Stimulated activated naive CD4-positive, alpha-beta T cell treated with Interleukin-2 at 50 U/mL for 16 hours (primary cell): ENCODE measurements at regions not wholly inside any gene's neighbourhood (a gene's known extent, or its start where the extent isn't known, plus 50 kb on each side); places are given as distances from the start of the nearest gene placed in this dataset.

Experiments
- DNase-seq: peaks from one replicate; lab custom pipeline; 2025; lab: John Stamatoyannopoulos, UW

- no peak for DNase-seq
Observed at GRCh38 chr7:36096460-36097095, 56.5 kb upstream of the EEPD1 start.

- no peak for DNase-seq
Observed at GRCh38 chr7:36098096-36098495, 55.0 kb upstream of the EEPD1 start.

- no peak for DNase-seq
Observed at GRCh38 chr7:36100226-36100625, 52.8 kb upstream of the EEPD1 start.

GRCh38 chr7:36100634-36101033 lies 52.4 kb upstream of the EEPD1 start:
- no peak for DNase-seq
